Esophagus squamous epithelium (tissue), 4 donors: ENCODE measurements at regions not wholly inside any gene's neighbourhood (a gene's known extent, or its start where the extent isn't known, plus 50 kb on each side); places are given as distances from the start of the nearest gene placed in this dataset.

Experiments used
- POLR2A ChIP-seq, 4 donors: fragments of 450-650 bp; IDR thresholded peaks; one replicate each; pipeline ENCODE4 v1.6.1; 2017; ENCODE audit warnings: antibody characterized with exemption in 4 of 4, mild to moderate bottlenecking in 4 of 4, moderate library complexity in 3 of 4
- TF ChIP-seq, protein P1 (sequence below), 6 experiments: fragments of 450-650 bp in 4 of 6; fragments of 200-600 bp in 2 of 6; sonication (generic) in 2 of 6; IDR thresholded peaks; one replicate each; pipeline ENCODE4 v1.5.1; 2016 to 2019; ENCODE audit warnings: antibody characterized with exemption in 6 of 6, mild to moderate bottlenecking in 4 of 6, moderate library complexity in 4 of 6

DNA sequence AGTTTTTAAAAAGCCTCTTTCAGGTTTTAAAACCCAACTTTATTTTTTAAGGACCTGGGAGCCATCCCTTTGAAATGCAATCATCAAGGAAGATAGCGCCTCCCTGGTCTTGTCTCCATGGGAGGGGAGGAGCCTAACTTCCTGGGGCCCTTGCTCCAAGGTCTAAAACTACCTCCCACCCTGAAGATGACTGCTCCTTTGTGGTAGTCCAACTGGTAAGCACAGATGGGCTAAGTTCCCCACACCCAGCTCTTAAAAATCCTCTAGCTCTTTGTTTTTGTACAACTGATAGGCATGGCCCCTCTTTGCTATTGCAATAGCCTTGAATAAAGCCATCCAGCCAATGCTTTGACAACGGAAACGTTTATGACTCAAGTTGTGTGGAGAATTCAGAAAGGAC, 716.8 kb downstream of the CBLN2 start:
- TF ChIP-seq, protein P1, sequence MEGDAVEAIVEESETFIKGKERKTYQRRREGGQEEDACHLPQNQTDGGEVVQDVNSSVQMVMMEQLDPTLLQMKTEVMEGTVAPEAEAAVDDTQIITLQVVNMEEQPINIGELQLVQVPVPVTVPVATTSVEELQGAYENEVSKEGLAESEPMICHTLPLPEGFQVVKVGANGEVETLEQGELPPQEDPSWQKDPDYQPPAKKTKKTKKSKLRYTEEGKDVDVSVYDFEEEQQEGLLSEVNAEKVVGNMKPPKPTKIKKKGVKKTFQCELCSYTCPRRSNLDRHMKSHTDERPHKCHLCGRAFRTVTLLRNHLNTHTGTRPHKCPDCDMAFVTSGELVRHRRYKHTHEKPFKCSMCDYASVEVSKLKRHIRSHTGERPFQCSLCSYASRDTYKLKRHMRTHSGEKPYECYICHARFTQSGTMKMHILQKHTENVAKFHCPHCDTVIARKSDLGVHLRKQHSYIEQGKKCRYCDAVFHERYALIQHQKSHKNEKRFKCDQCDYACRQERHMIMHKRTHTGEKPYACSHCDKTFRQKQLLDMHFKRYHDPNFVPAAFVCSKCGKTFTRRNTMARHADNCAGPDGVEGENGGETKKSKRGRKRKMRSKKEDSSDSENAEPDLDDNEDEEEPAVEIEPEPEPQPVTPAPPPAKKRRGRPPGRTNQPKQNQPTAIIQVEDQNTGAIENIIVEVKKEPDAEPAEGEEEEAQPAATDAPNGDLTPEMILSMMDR (IDR thresholded peaks at IDR 0.05), result no peak
- TF ChIP-seq POLR2A (IDR thresholded peaks at IDR 0.05), result no peak
